Tibial nerve (tissue), 4 donors: ENCODE measurements at regions not wholly inside any gene's neighbourhood (a gene's known extent, or its start where the extent isn't known, plus 50 kb on each side); places are given as distances from the start of the nearest gene placed in this dataset.

Experiments
- EP300 ChIP-seq, 2 donors: sonication (generic); formaldehyde crosslinking; IDR thresholded peaks; one replicate each; pipeline ENCODE4 v1.6.1; 2017; ENCODE audit warnings: antibody characterized with exemption in 2 of 2, mild to moderate bottlenecking in 1 of 2
- POLR2A ChIP-seq, 2 donors: fragments of 450-650 bp; IDR thresholded peaks; one replicate each; pipeline ENCODE4 v1.6.1; 2017; ENCODE audit warnings: antibody characterized with exemption in 2 of 2, mild to moderate bottlenecking in 2 of 2, moderate library complexity in 2 of 2
- TF ChIP-seq, protein P1 (sequence below), 5 experiments: fragments of 200-600 bp in 3 of 5; fragments of 450-650 bp in 2 of 5; sonication (generic) in 3 of 5; IDR thresholded peaks; one replicate each; pipeline ENCODE4 v1.5.1; 2016 to 2019; ENCODE audit warnings: antibody characterized with exemption in 5 of 5, mild to moderate bottlenecking in 3 of 5, moderate library complexity in 2 of 5

GRCh38 chr10:8311526-8312070, 257.1 kb downstream of the GATA3 start:
- TF ChIP-seq, protein P1, sequence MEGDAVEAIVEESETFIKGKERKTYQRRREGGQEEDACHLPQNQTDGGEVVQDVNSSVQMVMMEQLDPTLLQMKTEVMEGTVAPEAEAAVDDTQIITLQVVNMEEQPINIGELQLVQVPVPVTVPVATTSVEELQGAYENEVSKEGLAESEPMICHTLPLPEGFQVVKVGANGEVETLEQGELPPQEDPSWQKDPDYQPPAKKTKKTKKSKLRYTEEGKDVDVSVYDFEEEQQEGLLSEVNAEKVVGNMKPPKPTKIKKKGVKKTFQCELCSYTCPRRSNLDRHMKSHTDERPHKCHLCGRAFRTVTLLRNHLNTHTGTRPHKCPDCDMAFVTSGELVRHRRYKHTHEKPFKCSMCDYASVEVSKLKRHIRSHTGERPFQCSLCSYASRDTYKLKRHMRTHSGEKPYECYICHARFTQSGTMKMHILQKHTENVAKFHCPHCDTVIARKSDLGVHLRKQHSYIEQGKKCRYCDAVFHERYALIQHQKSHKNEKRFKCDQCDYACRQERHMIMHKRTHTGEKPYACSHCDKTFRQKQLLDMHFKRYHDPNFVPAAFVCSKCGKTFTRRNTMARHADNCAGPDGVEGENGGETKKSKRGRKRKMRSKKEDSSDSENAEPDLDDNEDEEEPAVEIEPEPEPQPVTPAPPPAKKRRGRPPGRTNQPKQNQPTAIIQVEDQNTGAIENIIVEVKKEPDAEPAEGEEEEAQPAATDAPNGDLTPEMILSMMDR (IDR thresholded peaks at IDR 0.05) = no peak
- no peak for TF ChIP-seq POLR2A (IDR thresholded peaks at IDR 0.05)
- no peak for TF ChIP-seq EP300 (IDR thresholded peaks at IDR 0.05)
